GM23248 (cell line): ENCODE measurements at regions not wholly inside any gene's neighbourhood (a gene's known extent, or its start where the extent isn't known, plus 50 kb on each side); places are given as distances from the start of the nearest gene placed in this dataset.
A peak's percentile ranks its signal among the peaks of the same experiment; 100 is the strongest.

Source experiments
- DNase-seq: peaks from one replicate; pipeline ENCODE4 v3.0.0-alpha.2; 2015
- H2AFZ ChIP-seq: fragments of 200-600 bp; sonication (generic); 2 replicates; pipeline ENCODE4 v1.6.1; 2016; ENCODE audit warnings: antibody characterized with exemption
- H3F3A ChIP-seq: fragments of 200-600 bp; sonication (generic); 2 replicates; pipeline ENCODE4 v1.6.1; 2016; ENCODE audit warnings: mild to moderate bottlenecking, antibody characterized with exemption, mixed run types; ENCODE audit not compliant: insufficient read depth
- H3K27ac ChIP-seq: fragments of 200-600 bp; sonication (generic); 2 replicates; pipeline ENCODE4 v1.5.1; 2016; ENCODE audit warnings: mild to moderate bottlenecking
- H3K27me3 ChIP-seq: fragments of 200-600 bp; sonication (generic); replicated peaks from 2 replicates; pipeline ENCODE4 v1.6.1; 2016; ENCODE audit warnings: mild to moderate bottlenecking; ENCODE audit not compliant: insufficient read depth
- H3K36me3 ChIP-seq: fragments of 200-600 bp; sonication (generic); 2 replicates; pipeline ENCODE4 v1.6.1; 2016; ENCODE audit warnings: low read depth, mild to moderate bottlenecking
- H3K4me1 ChIP-seq: fragments of 200-600 bp; sonication (generic); 2 replicates; pipeline ENCODE4 v1.6.1; 2016; ENCODE audit warnings: mild to moderate bottlenecking; ENCODE audit not compliant: insufficient read depth
- H3K4me2 ChIP-seq: fragments of 200-600 bp; sonication (generic); one replicate; pipeline ENCODE4 v1.6.1; 2016; ENCODE audit warnings: mild to moderate bottlenecking; ENCODE audit not compliant: unreplicated experiment
- H3K4me3 ChIP-seq: fragments of 200-600 bp; sonication (generic); 2 replicates; pipeline ENCODE4 v1.5.1; 2016; ENCODE audit warnings: mild to moderate bottlenecking
- H3K79me2 ChIP-seq: fragments of 200-600 bp; sonication (generic); 2 replicates; pipeline ENCODE4 v1.6.1; 2016; ENCODE audit warnings: mild to moderate bottlenecking; ENCODE audit not compliant: insufficient read depth
- H3K9ac ChIP-seq: fragments of 200-600 bp; sonication (generic); 2 replicates; pipeline ENCODE4 v1.6.1; 2016; ENCODE audit warnings: mild to moderate bottlenecking
- H3K9me2 ChIP-seq: fragments of 200-600 bp; sonication (generic); 2 replicates; pipeline ENCODE4 v1.6.1; 2016; ENCODE audit warnings: mixed run types, mild to moderate bottlenecking, moderate library complexity; ENCODE audit not compliant: insufficient read depth
- H3K9me3 ChIP-seq: fragments of 200-600 bp; sonication (generic); one replicate; pipeline ENCODE4 v1.6.1; 2017; ENCODE audit warnings: low read depth
- H4K20me1 ChIP-seq: fragments of 200-600 bp; sonication (generic); 2 replicates; pipeline ENCODE4 v1.6.0; 2016; ENCODE audit not compliant: insufficient read depth
- EZH2 ChIP-seq: fragments of 200-600 bp; sonication (generic); IDR thresholded peaks from 2 replicates; pipeline ENCODE4 v1.6.1; 2018; ENCODE audit warnings: antibody characterized with exemption, mild to moderate bottlenecking; ENCODE audit not compliant: insufficient read depth, poor library complexity, severe bottlenecking
- EZH2phosphoT487 ChIP-seq: fragments of 200-600 bp; sonication (generic); IDR thresholded peaks from 2 replicates; pipeline ENCODE4 v1.6.1; 2018; ENCODE audit warnings: antibody characterized with exemption, moderate library complexity, mild to moderate bottlenecking, low read depth; ENCODE audit not compliant: insufficient read depth
- WGBS, 2 experiments: methylation state at CpG; one replicate each; pipeline ENCODE4 v1.1.6; 2015 to 2017; ENCODE audit warnings: low lambda C conversion rate in 2 of 2, low coverage in 1 of 2; ENCODE audit errors: missing lambda C conversion rate in 2 of 2; 5-methylcytosine and 5-hydroxymethylcytosine counted together
- in situ Hi-C: fragments of 300-500 bp; cut with MboI; formaldehyde crosslinking; loops from 2 replicates; pipeline ENCODE4 v1.15.0; 2020

GRCh38 chr4:174586651-174587050 is 64.4 kb upstream of the HPGD start:
- no peak overlapping the region for H3K4me3 ChIP-seq

GRCh38 chr4:174583056-174583455 is 60.8 kb upstream of the HPGD start:
- Histone ChIP-seq H3K36me3 (no peaks in the 10 kb centered on the region), H3F3A (peaks cover 8% of the 10 kb centered on the region), H3K4me3 (no peak overlapping the region), H3K4me1 (peaks cover 16% of the 10 kb centered on the region), H3K9me3 (no peaks in the 10 kb centered on the region), H3K9ac (no peak overlapping the region), H3K27me3 (no peaks in the 10 kb centered on the region), H3K9me2 (no peaks in the 10 kb centered on the region), H3K27ac (no peak overlapping the region), H3K79me2 (no peaks in the 10 kb centered on the region), H2AFZ (no peak overlapping the region), H3K4me2 (no peak overlapping the region), H4K20me1 (no peaks in the 10 kb centered on the region)
- 90 to 94% methylated on average over 3 of the region's 3 CpGs for WGBS, 2 experiments
- in situ Hi-C loops = no loop called here
- no peak for DNase-seq
- TF ChIP-seq EZH2phosphoT487 (no peak), EZH2 (no peak)

More at GRCh38 chr4:174586651-174587050, 64.4 kb upstream of the HPGD start:
- no peak overlapping the region for H3K27ac ChIP-seq
- H3F3A ChIP-seq = no peaks in the 10 kb centered on the region
- in situ Hi-C loops = no loop called here
- H2AFZ ChIP-seq = no peak overlapping the region
- no peaks in the 10 kb centered on the region for H3K4me1 ChIP-seq
- H3K9ac ChIP-seq = no peak overlapping the region
- TF ChIP-seq EZH2 = no peak
- no peak for TF ChIP-seq EZH2phosphoT487
- DNase-seq = no peak
- H3K9me2 ChIP-seq = no peaks in the 10 kb centered on the region
- H3K27me3 ChIP-seq = no peaks in the 10 kb centered on the region
- H3K4me2 ChIP-seq = no peak overlapping the region
- H3K9me3 ChIP-seq = no peaks in the 10 kb centered on the region
- WGBS, 2 experiments = 94 to 96% methylated on average over 11 to 21 of the region's 21 CpGs
- no peaks in the 10 kb centered on the region for H3K79me2 ChIP-seq
- H4K20me1 ChIP-seq = no peaks in the 10 kb centered on the region
- H3K36me3 ChIP-seq = no peaks in the 10 kb centered on the region

DNA sequence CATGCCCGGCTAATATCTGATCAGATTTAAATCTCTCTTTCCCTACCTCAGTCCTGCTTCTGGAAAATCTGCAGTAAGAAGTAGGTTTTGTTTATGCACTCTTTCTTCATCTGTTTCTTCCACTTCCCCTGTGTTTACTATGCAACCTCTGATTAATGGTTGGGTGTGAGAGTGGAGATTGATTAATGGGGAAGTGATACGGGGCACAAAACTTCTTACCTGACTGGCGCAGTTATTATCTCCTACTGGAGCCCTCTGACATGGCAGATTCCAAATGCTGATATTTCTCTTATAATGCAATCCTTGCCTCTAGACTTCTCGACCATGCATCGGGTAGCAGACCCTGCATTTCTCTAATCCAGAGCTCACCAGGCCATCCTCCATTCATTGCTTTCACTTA is 60.2 kb upstream of the HPGD start:
- H2AFZ ChIP-seq = no peak overlapping the region
- no peaks in the 10 kb centered on the region for H3K27me3 ChIP-seq
- peaks cover 22% of the 10 kb centered on the region for H3K4me1 ChIP-seq
- no peak overlapping the region for H3K9ac ChIP-seq
- TF ChIP-seq EZH2 (no peak), EZH2phosphoT487 (no peak)
- H3K36me3 ChIP-seq = no peaks in the 10 kb centered on the region
- no peaks in the 10 kb centered on the region for H3K79me2 ChIP-seq
- H4K20me1 ChIP-seq = no peaks in the 10 kb centered on the region
- WGBS, 2 experiments = 76 to 77% methylated on average over 5 of the region's 5 CpGs
- H3K4me3 ChIP-seq = no peak overlapping the region
- in situ Hi-C loops = no loop called here
- no peak overlapping the region for H3K27ac ChIP-seq
- H3K9me2 ChIP-seq = no peaks in the 10 kb centered on the region
- H3F3A ChIP-seq = peaks cover 11% of the 10 kb centered on the region
- no peak overlapping the region for H3K4me2 ChIP-seq
- DNase-seq = no peak
- no peaks in the 10 kb centered on the region for H3K9me3 ChIP-seq

- TF ChIP-seq EZH2phosphoT487 (no peak), EZH2 (no peak)
- DNase-seq = no peak
- in situ Hi-C loops = no loop called here
- no peak overlapping the region for H3K4me2 ChIP-seq
- H4K20me1 ChIP-seq = no peaks in the 10 kb centered on the region
- no peaks in the 10 kb centered on the region for H3K79me2 ChIP-seq
- H3K27ac ChIP-seq = no peak overlapping the region
- no peaks in the 10 kb centered on the region for H3K9me2 ChIP-seq
- no peaks in the 10 kb centered on the region for H3K36me3 ChIP-seq
- no peak overlapping the region for H3K4me3 ChIP-seq
- H3K27me3 ChIP-seq = no peaks in the 10 kb centered on the region
- H3K4me1 ChIP-seq = peaks cover 23% of the 10 kb centered on the region
- no peak overlapping the region for H3K9ac ChIP-seq
- H2AFZ ChIP-seq = no peak overlapping the region
- no peaks in the 10 kb centered on the region for H3K9me3 ChIP-seq
- H3F3A ChIP-seq = peaks cover 11% of the 10 kb centered on the region
- 67 to 84% methylated on average over 1 of the region's 1 CpG for WGBS, 2 experiments
Measured at GRCh38 chr4:174581901-174582300, 59.6 kb upstream of the HPGD start.

GRCh38 chr4:174580597-174580996 is 58.3 kb upstream of the HPGD start:
- in situ Hi-C loops = no loop called here
- Histone ChIP-seq H3K36me3 (no peaks in the 10 kb centered on the region), H3K9me3 (no peaks in the 10 kb centered on the region), H3F3A (peaks cover 11% of the 10 kb centered on the region), H3K4me1 (peaks cover 23% of the 10 kb centered on the region), H3K27me3 (no peaks in the 10 kb centered on the region), H3K9me2 (no peaks in the 10 kb centered on the region), H2AFZ (peak overlapping the region; percentile 14; the same call in 1 of the 2 replicates), H3K4me3 (no peak overlapping the region), H3K9ac (no peak overlapping the region), H3K27ac (no peak overlapping the region), H3K4me2 (peak overlapping the region; percentile 41), H3K79me2 (no peaks in the 10 kb centered on the region), H4K20me1 (no peaks in the 10 kb centered on the region)
- peak; percentile 15 for DNase-seq
- TF ChIP-seq EZH2phosphoT487 = no peak
- no peak for TF ChIP-seq EZH2
- WGBS, 2 experiments = 90 to 91% methylated on average over 2 of the region's 2 CpGs
